Astrocyte (in vitro differentiated cells and primary cell): ENCODE measurements at regions not wholly inside any gene's neighbourhood (a gene's known extent, or its start where the extent isn't known, plus 50 kb on each side); places are given as distances from the start of the nearest gene placed in this dataset.

Experiments
- EZH2 ChIP-seq: IDR thresholded peaks from 2 replicates; pipeline ENCODE4 v1.6.1; 2012; ENCODE audit warnings: mild to moderate bottlenecking, low read length, inconsistent platforms; ENCODE audit not compliant: insufficient read depth
- TF ChIP-seq, protein P1 (sequence below): IDR thresholded peaks from 2 replicates; pipeline ENCODE4 v1.5.1; 2011; ENCODE audit warnings: low read depth, mild to moderate bottlenecking, inconsistent platforms, low read length, moderate library complexity; ENCODE audit not compliant: insufficient read depth

DNA sequence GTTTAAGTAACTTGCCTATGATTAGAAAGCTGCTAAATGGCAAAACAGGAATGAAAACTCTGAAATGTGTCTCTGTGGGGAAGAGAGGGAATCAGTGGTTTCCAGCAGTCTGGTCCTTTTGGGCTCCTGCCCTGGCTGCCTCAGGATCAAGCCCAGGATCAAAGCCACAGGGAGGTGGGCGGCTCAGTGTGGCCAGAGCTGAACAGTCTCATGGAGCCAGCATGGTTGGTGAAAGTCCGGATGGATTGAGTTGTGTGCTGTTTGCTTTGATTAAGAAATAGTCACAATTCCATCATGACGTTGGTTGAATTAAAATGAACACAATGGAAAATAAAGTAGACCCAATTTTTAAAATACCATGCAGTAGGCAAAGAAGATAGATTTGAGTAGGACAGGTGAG, 344.2 kb downstream of the LPIN1 start:
- no peak for TF ChIP-seq EZH2
- TF ChIP-seq, protein P1, sequence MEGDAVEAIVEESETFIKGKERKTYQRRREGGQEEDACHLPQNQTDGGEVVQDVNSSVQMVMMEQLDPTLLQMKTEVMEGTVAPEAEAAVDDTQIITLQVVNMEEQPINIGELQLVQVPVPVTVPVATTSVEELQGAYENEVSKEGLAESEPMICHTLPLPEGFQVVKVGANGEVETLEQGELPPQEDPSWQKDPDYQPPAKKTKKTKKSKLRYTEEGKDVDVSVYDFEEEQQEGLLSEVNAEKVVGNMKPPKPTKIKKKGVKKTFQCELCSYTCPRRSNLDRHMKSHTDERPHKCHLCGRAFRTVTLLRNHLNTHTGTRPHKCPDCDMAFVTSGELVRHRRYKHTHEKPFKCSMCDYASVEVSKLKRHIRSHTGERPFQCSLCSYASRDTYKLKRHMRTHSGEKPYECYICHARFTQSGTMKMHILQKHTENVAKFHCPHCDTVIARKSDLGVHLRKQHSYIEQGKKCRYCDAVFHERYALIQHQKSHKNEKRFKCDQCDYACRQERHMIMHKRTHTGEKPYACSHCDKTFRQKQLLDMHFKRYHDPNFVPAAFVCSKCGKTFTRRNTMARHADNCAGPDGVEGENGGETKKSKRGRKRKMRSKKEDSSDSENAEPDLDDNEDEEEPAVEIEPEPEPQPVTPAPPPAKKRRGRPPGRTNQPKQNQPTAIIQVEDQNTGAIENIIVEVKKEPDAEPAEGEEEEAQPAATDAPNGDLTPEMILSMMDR = no peak
